ENCODE measurements at regions not wholly inside any gene's neighbourhood (a gene's known extent, or its start where the extent isn't known, plus 50 kb on each side); places are given as distances from the start of the nearest gene placed in this dataset.

GRCh38 chr3:135800071-135800549, 165.4 kb upstream of the PPP2R3A start:
- TF ChIP-seq CTCF (IDR thresholded peaks at IDR 0.05 in 8 of 11, conservative IDR thresholded peaks at IDR 0.05 in 3 of 11): no peak
- TF ChIP-seq POLR2A (IDR thresholded peaks at IDR 0.05): no peak
- TF ChIP-seq POLR2AphosphoS5 (IDR thresholded peaks at IDR 0.05): no peak

All from spleen (tissue), 7 donors.